Sigmoid colon (tissue), 4 donors: ENCODE measurements at regions not wholly inside any gene's neighbourhood (a gene's known extent, or its start where the extent isn't known, plus 50 kb on each side); places are given as distances from the start of the nearest gene placed in this dataset.

Experiments
- EP300 ChIP-seq, 4 donors: sonication (generic); formaldehyde crosslinking; IDR thresholded peaks; one replicate each; pipeline ENCODE4 v1.6.1; 2017; ENCODE audit warnings: antibody characterized with exemption in 4 of 4
- POLR2A ChIP-seq, 2 donors: fragments of 450-650 bp; IDR thresholded peaks; one replicate each; pipeline ENCODE4 v1.6.1; 2016; ENCODE audit warnings: antibody characterized with exemption in 2 of 2, mild to moderate bottlenecking in 2 of 2, moderate library complexity in 2 of 2
- POLR2AphosphoS5 ChIP-seq, 4 donors: sonication (generic); formaldehyde crosslinking; IDR thresholded peaks; one replicate each; pipeline ENCODE4 v1.6.1; 2017; ENCODE audit warnings: antibody characterized with exemption in 4 of 4
- TF ChIP-seq, protein P1 (sequence below), 4 experiments: fragments of 450-650 bp in 3 of 4; fragments of 200-600 bp in 1 of 4; IDR thresholded peaks; one replicate each; pipeline ENCODE4 v1.5.1; 2016 to 2019; ENCODE audit warnings: antibody characterized with exemption in 4 of 4, mild to moderate bottlenecking in 3 of 4, moderate library complexity in 2 of 4

DNA sequence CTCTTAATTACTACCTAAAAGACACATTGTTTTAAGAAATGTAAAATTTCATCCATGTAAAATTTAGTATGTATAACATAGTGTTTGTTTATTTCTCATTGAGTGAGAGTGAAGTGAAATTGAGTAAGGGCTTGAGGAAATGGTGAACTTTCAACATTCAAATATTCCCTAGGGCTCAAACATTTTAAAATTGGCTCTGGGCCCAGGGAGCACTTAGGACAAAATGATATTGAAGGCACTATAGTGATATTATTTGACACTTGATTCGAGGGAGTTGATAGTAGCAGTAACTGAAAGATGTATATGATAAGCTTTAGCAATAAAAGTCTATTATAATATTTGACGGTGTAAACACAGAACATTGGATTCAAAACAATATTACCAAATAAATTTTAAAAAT, 1244.0 kb upstream of the TENM3 start:
- no peak for TF ChIP-seq POLR2A (IDR thresholded peaks at IDR 0.05)
- TF ChIP-seq, protein P1, sequence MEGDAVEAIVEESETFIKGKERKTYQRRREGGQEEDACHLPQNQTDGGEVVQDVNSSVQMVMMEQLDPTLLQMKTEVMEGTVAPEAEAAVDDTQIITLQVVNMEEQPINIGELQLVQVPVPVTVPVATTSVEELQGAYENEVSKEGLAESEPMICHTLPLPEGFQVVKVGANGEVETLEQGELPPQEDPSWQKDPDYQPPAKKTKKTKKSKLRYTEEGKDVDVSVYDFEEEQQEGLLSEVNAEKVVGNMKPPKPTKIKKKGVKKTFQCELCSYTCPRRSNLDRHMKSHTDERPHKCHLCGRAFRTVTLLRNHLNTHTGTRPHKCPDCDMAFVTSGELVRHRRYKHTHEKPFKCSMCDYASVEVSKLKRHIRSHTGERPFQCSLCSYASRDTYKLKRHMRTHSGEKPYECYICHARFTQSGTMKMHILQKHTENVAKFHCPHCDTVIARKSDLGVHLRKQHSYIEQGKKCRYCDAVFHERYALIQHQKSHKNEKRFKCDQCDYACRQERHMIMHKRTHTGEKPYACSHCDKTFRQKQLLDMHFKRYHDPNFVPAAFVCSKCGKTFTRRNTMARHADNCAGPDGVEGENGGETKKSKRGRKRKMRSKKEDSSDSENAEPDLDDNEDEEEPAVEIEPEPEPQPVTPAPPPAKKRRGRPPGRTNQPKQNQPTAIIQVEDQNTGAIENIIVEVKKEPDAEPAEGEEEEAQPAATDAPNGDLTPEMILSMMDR (IDR thresholded peaks at IDR 0.05): no peak
- no peak for TF ChIP-seq EP300 (IDR thresholded peaks at IDR 0.05)
- TF ChIP-seq POLR2AphosphoS5 (IDR thresholded peaks at IDR 0.05): no peak
